Glutamatergic neuron (in vitro differentiated cells): ENCODE measurements at regions not wholly inside any gene's neighbourhood (a gene's known extent, or its start where the extent isn't known, plus 50 kb on each side); places are given as distances from the start of the nearest gene placed in this dataset.

ENCODE experiments used
- DNase-seq: peaks from one replicate; pipeline ENCODE4 v3.0.0; 2022
- H3K27ac Mint-ChIP-seq: one replicate; pipeline ENCODE4 v1.8.0; 2020; ENCODE audit warnings: mild to moderate bottlenecking, mixed read lengths, inconsistent platforms; ENCODE audit not compliant: unreplicated experiment
- H3K27me3 Mint-ChIP-seq: one replicate; pipeline ENCODE4 v1.8.0; 2020; ENCODE audit warnings: mild to moderate bottlenecking, moderate library complexity, mixed read lengths, inconsistent platforms; ENCODE audit not compliant: unreplicated experiment
- H3K36me3 Mint-ChIP-seq: one replicate; pipeline ENCODE4 v1.8.0; 2020; ENCODE audit warnings: mild to moderate bottlenecking, mixed read lengths, inconsistent platforms; ENCODE audit not compliant: unreplicated experiment
- H3K4me1 Mint-ChIP-seq: one replicate; pipeline ENCODE4 v1.8.0; 2020; ENCODE audit warnings: mild to moderate bottlenecking, low read depth, mixed read lengths, inconsistent platforms; ENCODE audit not compliant: unreplicated experiment
- H3K4me3 Mint-ChIP-seq: one replicate; pipeline ENCODE4 v1.8.0; 2020; ENCODE audit warnings: mild to moderate bottlenecking, mixed read lengths, inconsistent platforms; ENCODE audit not compliant: unreplicated experiment
- H3K9me3 Mint-ChIP-seq: one replicate; pipeline ENCODE4 v1.8.0; 2020; ENCODE audit warnings: mild to moderate bottlenecking, moderate library complexity, mixed read lengths, inconsistent platforms; ENCODE audit not compliant: unreplicated experiment
- TF ChIP-seq, protein P1 (sequence below): fragments of 200-600 bp; sonication (generic); IDR thresholded peaks from one replicate; pipeline ENCODE4 v1.5.0; 2021; ENCODE audit not compliant: partially characterized antibody, unreplicated experiment

DNA sequence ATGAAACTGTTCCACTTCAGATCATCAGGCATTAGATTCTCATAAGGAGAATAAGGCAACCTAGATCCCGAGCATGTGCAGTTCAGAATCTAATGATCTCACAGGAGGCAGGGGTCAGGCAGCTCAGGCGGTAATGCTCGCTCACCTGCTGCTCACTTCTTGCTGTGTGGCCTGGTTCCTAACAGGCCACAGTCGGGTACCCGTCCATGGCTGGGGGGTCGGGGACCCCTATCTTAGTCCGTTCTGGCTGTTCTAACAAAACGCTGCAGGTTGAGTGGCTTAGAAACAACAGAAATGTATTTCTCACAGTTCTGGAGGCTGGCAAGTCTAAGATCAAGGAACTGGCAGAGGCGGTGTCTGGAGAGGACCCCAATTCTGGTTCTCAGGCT lies 79.2 kb downstream of the ASB1 start:
- Mint-ChIP-seq H3K4me1 (peaks cover 18% of the 10 kb centered on the region), H3K4me3 (no peak overlapping the region), H3K9me3 (peaks cover 12% of the 10 kb centered on the region), H3K27me3 (peaks cover 2% of the 10 kb centered on the region), H3K27ac (no peak overlapping the region), H3K36me3 (peaks cover 6% of the 10 kb centered on the region)
- DNase-seq, result no peak
- TF ChIP-seq, protein P1, sequence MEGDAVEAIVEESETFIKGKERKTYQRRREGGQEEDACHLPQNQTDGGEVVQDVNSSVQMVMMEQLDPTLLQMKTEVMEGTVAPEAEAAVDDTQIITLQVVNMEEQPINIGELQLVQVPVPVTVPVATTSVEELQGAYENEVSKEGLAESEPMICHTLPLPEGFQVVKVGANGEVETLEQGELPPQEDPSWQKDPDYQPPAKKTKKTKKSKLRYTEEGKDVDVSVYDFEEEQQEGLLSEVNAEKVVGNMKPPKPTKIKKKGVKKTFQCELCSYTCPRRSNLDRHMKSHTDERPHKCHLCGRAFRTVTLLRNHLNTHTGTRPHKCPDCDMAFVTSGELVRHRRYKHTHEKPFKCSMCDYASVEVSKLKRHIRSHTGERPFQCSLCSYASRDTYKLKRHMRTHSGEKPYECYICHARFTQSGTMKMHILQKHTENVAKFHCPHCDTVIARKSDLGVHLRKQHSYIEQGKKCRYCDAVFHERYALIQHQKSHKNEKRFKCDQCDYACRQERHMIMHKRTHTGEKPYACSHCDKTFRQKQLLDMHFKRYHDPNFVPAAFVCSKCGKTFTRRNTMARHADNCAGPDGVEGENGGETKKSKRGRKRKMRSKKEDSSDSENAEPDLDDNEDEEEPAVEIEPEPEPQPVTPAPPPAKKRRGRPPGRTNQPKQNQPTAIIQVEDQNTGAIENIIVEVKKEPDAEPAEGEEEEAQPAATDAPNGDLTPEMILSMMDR, result no peak

DNA sequence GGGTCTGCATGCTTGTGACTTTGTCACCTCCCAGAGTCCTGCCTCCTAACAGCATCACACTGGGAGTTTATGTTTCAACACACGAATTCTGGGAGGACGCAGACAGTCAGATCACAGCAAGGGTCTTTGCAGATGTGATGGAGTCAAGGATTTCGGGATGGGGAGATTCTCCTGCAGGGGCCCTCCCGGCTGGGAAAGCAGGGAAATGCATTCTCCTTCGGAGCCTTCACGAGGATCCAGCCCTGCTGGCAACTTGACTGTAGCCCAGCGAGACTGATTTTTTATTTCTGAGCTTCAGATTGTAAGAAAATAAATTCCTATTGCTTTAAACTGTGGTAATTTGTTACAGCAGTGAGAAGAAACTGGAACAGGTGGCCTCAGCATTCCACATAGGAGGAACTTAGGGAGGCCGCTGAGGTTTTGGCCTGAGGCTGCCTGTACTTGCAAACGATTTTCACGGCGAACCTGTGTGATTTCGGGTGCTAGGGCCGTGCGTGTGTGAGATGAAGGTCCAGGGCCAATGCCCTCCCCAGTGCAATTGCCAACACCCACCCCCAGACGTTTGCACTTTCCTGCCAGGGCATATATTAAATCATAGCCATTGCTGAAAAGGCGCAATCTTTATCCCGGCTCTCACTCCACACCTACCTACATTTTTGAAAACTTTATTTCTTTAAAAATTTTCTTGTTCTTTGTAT lies 79.8 kb downstream of the ASB1 start:
- Mint-ChIP-seq H3K27me3 (peaks cover 2% of the 10 kb centered on the region), H3K27ac (no peak overlapping the region), H3K9me3 (peaks cover 11% of the 10 kb centered on the region), H3K36me3 (peaks cover 6% of the 10 kb centered on the region), H3K4me3 (no peak overlapping the region), H3K4me1 (peaks cover 18% of the 10 kb centered on the region)
- DNase-seq, result no peak
- TF ChIP-seq, protein P1, result no peak

DNA sequence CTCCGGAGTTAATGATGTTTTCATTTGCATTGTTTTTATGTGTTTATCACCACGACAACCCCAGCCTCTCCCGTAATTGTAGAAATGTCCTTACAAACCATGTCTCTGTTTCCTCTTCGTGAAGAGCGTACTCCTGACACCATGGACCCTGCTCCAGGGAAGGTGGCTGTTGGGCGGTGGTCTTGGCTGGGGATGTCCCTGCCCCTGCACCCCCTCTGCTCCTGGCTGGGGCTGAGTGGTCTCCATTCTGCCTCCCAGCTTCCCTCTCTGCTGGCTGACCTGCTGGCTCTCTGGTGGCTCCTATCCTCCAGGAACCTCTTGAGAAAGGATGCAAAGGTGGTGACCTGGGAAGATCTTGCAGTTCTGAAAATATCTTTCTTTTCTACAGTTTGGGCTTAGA lies 81.1 kb downstream of the ASB1 start:
- H3K4me1 Mint-ChIP-seq, result peaks cover 17% of the 10 kb centered on the region

DNA sequence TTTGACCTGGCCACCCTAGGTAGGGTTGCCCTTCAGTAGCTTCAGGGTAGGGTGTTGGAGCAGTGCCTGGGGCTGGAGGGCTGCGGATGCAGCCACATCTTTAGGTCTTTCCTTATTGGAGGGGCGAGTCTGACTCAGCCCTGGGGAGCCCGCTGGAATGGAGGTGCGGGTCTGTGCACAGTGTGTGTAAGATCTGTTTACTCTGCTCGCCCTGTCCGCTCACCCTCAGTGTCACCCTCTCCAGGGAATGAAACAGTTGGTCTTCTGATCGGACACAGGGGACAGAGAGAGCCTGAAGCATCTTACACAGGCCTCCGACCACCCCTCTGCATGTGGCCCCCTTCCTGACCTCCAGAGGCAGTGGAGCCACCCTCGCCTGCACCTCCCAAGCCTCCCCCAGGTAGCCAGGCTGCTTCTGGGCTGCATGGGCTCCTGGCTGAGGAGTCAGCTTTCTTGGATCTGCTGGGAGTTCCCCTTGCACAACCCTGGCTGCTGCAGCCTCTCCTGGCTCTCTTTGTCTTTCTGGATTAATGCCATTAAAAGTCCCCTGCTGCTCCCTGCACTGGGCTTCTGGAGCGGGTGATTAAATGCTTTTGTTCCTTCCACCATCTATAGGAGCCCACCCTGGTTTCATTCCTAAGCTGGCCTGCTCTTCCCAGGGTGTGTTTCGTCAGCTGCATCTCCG lies 82.6 kb downstream of the ASB1 start:
- Mint-ChIP-seq H3K4me3 (no peak overlapping the region), H3K36me3 (peaks cover 6% of the 10 kb centered on the region), H3K4me1 (peaks cover 12% of the 10 kb centered on the region), H3K27me3 (no peaks in the 10 kb centered on the region), H3K27ac (peak overlapping the region; percentile 66), H3K9me3 (peaks cover under 1% of the 10 kb centered on the region)
- TF ChIP-seq, protein P1, result no peak
- DNase-seq, result no peak

More for the DNA sequence above, 81.1 kb downstream of the ASB1 start:
- TF ChIP-seq, protein P1, result no peak
- peaks cover 5% of the 10 kb centered on the region for H3K9me3 Mint-ChIP-seq
- H3K27me3 Mint-ChIP-seq, result no peaks in the 10 kb centered on the region
- H3K36me3 Mint-ChIP-seq, result peaks cover 6% of the 10 kb centered on the region
- H3K4me3 Mint-ChIP-seq, result no peak overlapping the region
- DNase-seq, result no peak
- no peak overlapping the region for H3K27ac Mint-ChIP-seq

DNA sequence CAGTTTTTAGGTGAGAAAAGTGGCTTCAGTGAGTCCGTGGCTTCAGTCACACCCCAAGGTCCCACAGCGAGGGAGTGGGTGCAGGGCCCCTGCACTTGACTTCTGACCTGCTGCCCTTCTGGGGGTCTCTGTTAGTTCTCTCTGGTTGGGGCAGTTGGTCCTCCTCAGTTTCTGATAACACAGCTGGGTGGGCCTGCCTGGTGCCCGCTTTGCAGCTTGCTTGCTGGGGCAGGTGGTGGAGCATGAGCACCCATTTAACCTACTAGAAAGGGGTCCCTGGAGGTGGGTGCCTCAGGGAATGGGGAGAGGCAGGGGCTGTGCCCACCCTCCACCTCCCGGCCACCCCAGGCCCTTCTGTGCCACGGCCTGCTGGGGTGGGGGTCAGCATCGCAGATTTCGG lies 83.2 kb downstream of the ASB1 start:
- peaks cover 6% of the 10 kb centered on the region for H3K36me3 Mint-ChIP-seq

More for the DNA sequence above, 83.2 kb downstream of the ASB1 start:
- no peaks in the 10 kb centered on the region for H3K27me3 Mint-ChIP-seq
- peaks cover 12% of the 10 kb centered on the region for H3K4me1 Mint-ChIP-seq
- TF ChIP-seq, protein P1, result no peak
- peak overlapping the region; percentile 48 for H3K27ac Mint-ChIP-seq
- no peak for DNase-seq
- H3K4me3 Mint-ChIP-seq, result no peak overlapping the region
- no peaks in the 10 kb centered on the region for H3K9me3 Mint-ChIP-seq
